ENCODE measurements at regions not wholly inside any gene's neighbourhood (a gene's known extent, or its start where the extent isn't known, plus 50 kb on each side); places are given as distances from the start of the nearest gene placed in this dataset.

GRCh38 chr20:60713396-60713795, 538.7 kb upstream of the CDH4 start:
- TF ChIP-seq CTCF (conservative IDR thresholded peaks at IDR 0.05; ENCODE audit: low read depth, low read length) = no peak
- TF ChIP-seq RAD21 (IDR thresholded peaks at IDR 0.05; ENCODE audit: low read length) = no peak
- no peak for TF ChIP-seq RFX5 (IDR thresholded peaks at IDR 0.05; ENCODE audit: low read depth, low read length)
- TF ChIP-seq SMC3 (IDR thresholded peaks at IDR 0.05; ENCODE audit: low read depth, low read length) = no peak
- no peak for TF ChIP-seq USF2 (IDR thresholded peaks at IDR 0.05; ENCODE audit: low read depth, low read length)
